ENCODE measurements at regions not wholly inside any gene's neighbourhood (a gene's known extent, or its start where the extent isn't known, plus 50 kb on each side); places are given as distances from the start of the nearest gene placed in this dataset.

- TF ChIP-seq, protein P1, sequence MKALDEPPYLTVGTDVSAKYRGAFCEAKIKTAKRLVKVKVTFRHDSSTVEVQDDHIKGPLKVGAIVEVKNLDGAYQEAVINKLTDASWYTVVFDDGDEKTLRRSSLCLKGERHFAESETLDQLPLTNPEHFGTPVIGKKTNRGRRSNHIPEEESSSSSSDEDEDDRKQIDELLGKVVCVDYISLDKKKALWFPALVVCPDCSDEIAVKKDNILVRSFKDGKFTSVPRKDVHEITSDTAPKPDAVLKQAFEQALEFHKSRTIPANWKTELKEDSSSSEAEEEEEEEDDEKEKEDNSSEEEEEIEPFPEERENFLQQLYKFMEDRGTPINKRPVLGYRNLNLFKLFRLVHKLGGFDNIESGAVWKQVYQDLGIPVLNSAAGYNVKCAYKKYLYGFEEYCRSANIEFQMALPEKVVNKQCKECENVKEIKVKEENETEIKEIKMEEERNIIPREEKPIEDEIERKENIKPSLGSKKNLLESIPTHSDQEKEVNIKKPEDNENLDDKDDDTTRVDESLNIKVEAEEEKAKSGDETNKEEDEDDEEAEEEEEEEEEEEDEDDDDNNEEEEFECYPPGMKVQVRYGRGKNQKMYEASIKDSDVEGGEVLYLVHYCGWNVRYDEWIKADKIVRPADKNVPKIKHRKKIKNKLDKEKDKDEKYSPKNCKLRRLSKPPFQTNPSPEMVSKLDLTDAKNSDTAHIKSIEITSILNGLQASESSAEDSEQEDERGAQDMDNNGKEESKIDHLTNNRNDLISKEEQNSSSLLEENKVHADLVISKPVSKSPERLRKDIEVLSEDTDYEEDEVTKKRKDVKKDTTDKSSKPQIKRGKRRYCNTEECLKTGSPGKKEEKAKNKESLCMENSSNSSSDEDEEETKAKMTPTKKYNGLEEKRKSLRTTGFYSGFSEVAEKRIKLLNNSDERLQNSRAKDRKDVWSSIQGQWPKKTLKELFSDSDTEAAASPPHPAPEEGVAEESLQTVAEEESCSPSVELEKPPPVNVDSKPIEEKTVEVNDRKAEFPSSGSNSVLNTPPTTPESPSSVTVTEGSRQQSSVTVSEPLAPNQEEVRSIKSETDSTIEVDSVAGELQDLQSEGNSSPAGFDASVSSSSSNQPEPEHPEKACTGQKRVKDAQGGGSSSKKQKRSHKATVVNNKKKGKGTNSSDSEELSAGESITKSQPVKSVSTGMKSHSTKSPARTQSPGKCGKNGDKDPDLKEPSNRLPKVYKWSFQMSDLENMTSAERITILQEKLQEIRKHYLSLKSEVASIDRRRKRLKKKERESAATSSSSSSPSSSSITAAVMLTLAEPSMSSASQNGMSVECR (CRISPR knock-in tag; IDR thresholded peaks at IDR 0.05; ENCODE audit: borderline replicate concordance) = no peak
- TF ChIP-seq NFATC4 (CRISPR knock-in tag; IDR thresholded peaks at IDR 0.05) = no peak
- TF ChIP-seq JUN (CRISPR knock-in tag; IDR thresholded peaks at IDR 0.05) = no peak
- no peak for TF ChIP-seq ZNF396 (CRISPR knock-in tag; IDR thresholded peaks at IDR 0.05; ENCODE audit: borderline replicate concordance)
- TF ChIP-seq NFE2L1 (CRISPR knock-in tag; IDR thresholded peaks at IDR 0.05) = no peak
- TF ChIP-seq, protein P2, sequence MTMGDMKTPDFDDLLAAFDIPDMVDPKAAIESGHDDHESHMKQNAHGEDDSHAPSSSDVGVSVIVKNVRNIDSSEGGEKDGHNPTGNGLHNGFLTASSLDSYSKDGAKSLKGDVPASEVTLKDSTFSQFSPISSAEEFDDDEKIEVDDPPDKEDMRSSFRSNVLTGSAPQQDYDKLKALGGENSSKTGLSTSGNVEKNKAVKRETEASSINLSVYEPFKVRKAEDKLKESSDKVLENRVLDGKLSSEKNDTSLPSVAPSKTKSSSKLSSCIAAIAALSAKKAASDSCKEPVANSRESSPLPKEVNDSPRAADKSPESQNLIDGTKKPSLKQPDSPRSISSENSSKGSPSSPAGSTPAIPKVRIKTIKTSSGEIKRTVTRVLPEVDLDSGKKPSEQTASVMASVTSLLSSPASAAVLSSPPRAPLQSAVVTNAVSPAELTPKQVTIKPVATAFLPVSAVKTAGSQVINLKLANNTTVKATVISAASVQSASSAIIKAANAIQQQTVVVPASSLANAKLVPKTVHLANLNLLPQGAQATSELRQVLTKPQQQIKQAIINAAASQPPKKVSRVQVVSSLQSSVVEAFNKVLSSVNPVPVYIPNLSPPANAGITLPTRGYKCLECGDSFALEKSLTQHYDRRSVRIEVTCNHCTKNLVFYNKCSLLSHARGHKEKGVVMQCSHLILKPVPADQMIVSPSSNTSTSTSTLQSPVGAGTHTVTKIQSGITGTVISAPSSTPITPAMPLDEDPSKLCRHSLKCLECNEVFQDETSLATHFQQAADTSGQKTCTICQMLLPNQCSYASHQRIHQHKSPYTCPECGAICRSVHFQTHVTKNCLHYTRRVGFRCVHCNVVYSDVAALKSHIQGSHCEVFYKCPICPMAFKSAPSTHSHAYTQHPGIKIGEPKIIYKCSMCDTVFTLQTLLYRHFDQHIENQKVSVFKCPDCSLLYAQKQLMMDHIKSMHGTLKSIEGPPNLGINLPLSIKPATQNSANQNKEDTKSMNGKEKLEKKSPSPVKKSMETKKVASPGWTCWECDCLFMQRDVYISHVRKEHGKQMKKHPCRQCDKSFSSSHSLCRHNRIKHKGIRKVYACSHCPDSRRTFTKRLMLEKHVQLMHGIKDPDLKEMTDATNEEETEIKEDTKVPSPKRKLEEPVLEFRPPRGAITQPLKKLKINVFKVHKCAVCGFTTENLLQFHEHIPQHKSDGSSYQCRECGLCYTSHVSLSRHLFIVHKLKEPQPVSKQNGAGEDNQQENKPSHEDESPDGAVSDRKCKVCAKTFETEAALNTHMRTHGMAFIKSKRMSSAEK (CRISPR knock-in tag; IDR thresholded peaks at IDR 0.05; ENCODE audit: borderline replicate concordance) = no peak
- TF ChIP-seq AFF4 (CRISPR knock-in tag; IDR thresholded peaks at IDR 0.05; ENCODE audit: borderline replicate concordance) = no peak
- TF ChIP-seq ELF4 (CRISPR knock-in tag; IDR thresholded peaks at IDR 0.05; ENCODE audit: low read depth) = no peak
- no peak for TF ChIP-seq ZNF416 (CRISPR knock-in tag; IDR thresholded peaks at IDR 0.05)
- no peak for TF ChIP-seq ZBTB21 (CRISPR knock-in tag; IDR thresholded peaks at IDR 0.05; ENCODE audit: borderline replicate concordance)
Measured at GRCh38 chr11:128179512-128179911, 407.8 kb downstream of the ETS1 start (continued).

DNA sequence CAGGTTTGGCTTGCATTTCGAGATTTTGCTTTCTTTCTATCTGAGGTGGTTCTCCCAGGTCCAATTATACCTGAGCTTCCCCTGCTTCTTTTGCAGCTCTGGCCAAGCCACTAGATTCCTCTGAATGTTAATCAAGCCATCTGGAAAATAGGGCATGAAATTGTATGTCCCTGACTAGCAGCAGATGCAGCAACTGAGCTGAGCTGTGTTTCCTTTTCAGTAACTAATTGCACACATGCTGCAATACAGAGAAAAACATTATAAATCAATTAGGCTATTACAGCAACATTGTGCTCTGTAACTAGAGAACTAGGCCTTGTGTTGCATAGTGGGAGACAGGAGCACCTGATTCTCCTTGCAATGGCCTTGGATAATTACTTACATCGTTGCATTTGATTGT is 408.3 kb downstream of the ETS1 start:
- no peak overlapping the region for H3K4me3 Mint-ChIP-seq
- no peak for ATAC-seq
- H3K27ac Mint-ChIP-seq = no peak overlapping the region
- H3K9me3 Mint-ChIP-seq = peaks cover 1% of the 10 kb centered on the region
- H3K4me1 Mint-ChIP-seq = peaks cover 14% of the 10 kb centered on the region
- H3K27me3 Mint-ChIP-seq (ENCODE audit: low read depth) = no peaks in the 10 kb centered on the region
- TF ChIP-seq, protein P3, sequence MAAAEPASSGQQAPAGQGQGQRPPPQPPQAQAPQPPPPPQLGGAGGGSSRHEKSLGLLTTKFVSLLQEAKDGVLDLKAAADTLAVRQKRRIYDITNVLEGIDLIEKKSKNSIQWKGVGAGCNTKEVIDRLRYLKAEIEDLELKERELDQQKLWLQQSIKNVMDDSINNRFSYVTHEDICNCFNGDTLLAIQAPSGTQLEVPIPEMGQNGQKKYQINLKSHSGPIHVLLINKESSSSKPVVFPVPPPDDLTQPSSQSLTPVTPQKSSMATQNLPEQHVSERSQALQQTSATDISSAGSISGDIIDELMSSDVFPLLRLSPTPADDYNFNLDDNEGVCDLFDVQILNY (CRISPR knock-in tag; IDR thresholded peaks at IDR 0.05) = no peak
- TF ChIP-seq GTF2I (CRISPR knock-in tag; conservative IDR thresholded peaks at IDR 0.05) = no peak
- no peaks in the 10 kb centered on the region for H3K36me3 Mint-ChIP-seq
- POLR2A ChIA-PET = no interaction called here
- no peak for DNase-seq (ENCODE audit: low spot score)
- CTCF ChIA-PET = interaction anchor here (1.4 to 2.4 kb wide), 2 partner anchors 21 to 453 kb away, joined by 4 to 6 read pairs; no protein-coding TSS in a partner anchor

Measured in WTC11 (cell line).